ENCODE measurements at regions not wholly inside any gene's neighbourhood (a gene's known extent, or its start where the extent isn't known, plus 50 kb on each side); places are given as distances from the start of the nearest gene placed in this dataset.
A peak's percentile ranks its signal among the peaks of the same experiment; 100 is the strongest.

GRCh38 chr12:107436836-107437235 is 248.8 kb upstream of the PWP1 start:
- Mint-ChIP-seq H3K9me3 (no peaks in the 10 kb centered on the region), H3K4me3 (no peak overlapping the region), H3K27ac (no peak overlapping the region), H3K36me3 (peaks cover 3% of the 10 kb centered on the region), H3K27me3 (no peaks in the 10 kb centered on the region), H3K4me1 (peaks cover 17 to 28% (median 21%) of the 10 kb centered on the region in 3 donors)
- H3K27me3 ChIP-seq (replicated peaks in 1 of 2; ENCODE audit: control insufficient read depth in 2 of 2, extremely low read depth in 1 of 2, insufficient read depth in 2 of 2, low read length in 1 of 2) = no peaks in the 10 kb centered on the region
- no peak for ATAC-seq (replicated peaks in 1 of 4)
- no peak for DNase-seq
- H3K4me3 ChIP-seq (ENCODE audit: control insufficient read depth in 1 of 2, extremely low read depth in 1 of 2, low read length in 1 of 2) = no peak overlapping the region
- H3K4me1 ChIP-seq (ENCODE audit: control insufficient read depth in 1 of 2, extremely low read depth in 1 of 2, insufficient read depth in 2 of 2, low read length in 2 of 2) = peaks cover 0 to 5% of the 10 kb centered on the region in 2 experiments
- ChIA-PET POLR2A (no interaction called here), CTCF (no interaction called here)
- H3K36me3 ChIP-seq (ENCODE audit: control insufficient read depth in 2 of 2, extremely low read depth in 1 of 2, insufficient read depth in 1 of 2, low read length in 1 of 2) = no peaks in the 10 kb centered on the region
- no peaks in the 10 kb centered on the region for H3K9me3 ChIP-seq
- no peak overlapping the region for H3K27ac ChIP-seq (ENCODE audit: low read length)
- no CpG with 5 or more reads among the region's 4 CpGs for WGBS (ENCODE audit: insufficient coverage)

- ChIA-PET POLR2A (no interaction called here), CTCF (no interaction called here)
- no peak for DNase-seq
- WGBS (ENCODE audit: insufficient coverage) = 88% methylated on average over 5 of the region's 6 CpGs
- no peak overlapping the region for H3K4me3 ChIP-seq (ENCODE audit: control insufficient read depth in 1 of 2, extremely low read depth in 1 of 2, low read length in 1 of 2)
- ATAC-seq (replicated peaks in 1 of 4) = no peak
- no peaks in the 10 kb centered on the region for H3K9me3 ChIP-seq
- H3K36me3 Mint-ChIP-seq = peaks cover 3% of the 10 kb centered on the region
- peaks cover 17 to 26% (median 19%) of the 10 kb centered on the region in 3 donors for H3K4me1 Mint-ChIP-seq
- H3K27me3 Mint-ChIP-seq = no peaks in the 10 kb centered on the region
- no peaks in the 10 kb centered on the region for H3K36me3 ChIP-seq (ENCODE audit: control insufficient read depth in 2 of 2, extremely low read depth in 1 of 2, insufficient read depth in 1 of 2, low read length in 1 of 2)
- no peaks in the 10 kb centered on the region for H3K27me3 ChIP-seq (replicated peaks in 1 of 2; ENCODE audit: control insufficient read depth in 2 of 2, extremely low read depth in 1 of 2, insufficient read depth in 2 of 2, low read length in 1 of 2)
- no peak overlapping the region for H3K4me3 Mint-ChIP-seq
- H3K27ac ChIP-seq (ENCODE audit: low read length) = no peak overlapping the region
- H3K4me1 ChIP-seq (ENCODE audit: control insufficient read depth in 1 of 2, extremely low read depth in 1 of 2, insufficient read depth in 2 of 2, low read length in 2 of 2) = peaks cover 0 to 5% of the 10 kb centered on the region in 2 experiments
- H3K9me3 Mint-ChIP-seq = no peaks in the 10 kb centered on the region
- H3K27ac Mint-ChIP-seq = no peak overlapping the region
Observed at GRCh38 chr12:107437954-107438353, 247.6 kb upstream of the PWP1 start.

DNA sequence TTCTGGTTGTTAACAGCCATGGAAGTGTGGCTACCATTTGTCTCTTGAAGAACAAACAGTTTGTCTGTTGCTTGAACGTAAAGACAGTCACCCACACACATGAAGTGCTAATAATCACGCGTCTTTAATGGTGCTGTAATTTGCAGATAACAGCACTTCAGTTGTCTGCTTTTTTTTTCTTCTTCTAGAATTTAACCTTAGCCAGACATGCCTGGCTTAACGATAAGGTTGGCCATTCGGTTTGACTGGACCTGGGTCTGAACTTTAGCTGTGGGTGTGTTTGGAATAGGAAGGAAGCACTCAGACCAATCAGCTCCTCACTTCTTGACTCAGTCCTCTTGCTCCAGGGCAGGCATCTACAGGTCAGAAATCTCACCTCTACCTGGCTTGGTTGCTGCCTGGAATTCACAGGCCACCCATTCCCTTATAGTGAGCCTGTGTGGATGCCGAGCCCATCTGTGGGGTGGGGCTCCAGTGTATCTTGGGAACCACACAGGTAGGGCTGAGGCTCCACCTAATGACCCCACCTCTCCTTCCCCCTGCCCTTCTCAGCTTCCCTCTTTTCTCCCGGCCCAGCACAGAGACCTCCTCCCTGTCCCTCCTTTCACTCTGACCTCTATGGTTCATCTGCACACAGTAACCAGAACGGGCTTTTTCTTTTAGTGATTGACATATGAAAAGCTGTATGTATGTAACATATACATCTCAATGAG is 246.4 kb upstream of the PWP1 start:
- no peaks in the 10 kb centered on the region for H3K9me3 ChIP-seq

DNA sequence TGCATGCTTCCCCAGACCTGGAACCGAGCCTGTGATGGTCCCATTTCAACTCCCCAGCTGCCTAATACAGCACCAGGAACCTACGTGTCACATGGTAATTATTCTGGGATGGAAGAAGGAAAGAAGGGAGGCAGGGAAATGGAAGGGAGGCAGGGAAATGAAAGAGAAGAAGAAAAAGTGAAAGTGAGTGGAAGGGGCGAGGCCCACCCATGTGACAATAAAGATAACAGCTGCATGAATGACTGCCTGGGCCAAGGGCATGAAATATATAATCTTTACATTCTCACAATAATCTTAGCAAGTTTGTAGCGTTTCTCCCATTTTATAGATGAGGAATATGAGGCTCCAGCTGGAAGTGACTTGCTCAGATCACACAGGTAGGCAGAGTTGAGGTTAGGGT is 245.0 kb upstream of the PWP1 start:
- Mint-ChIP-seq H3K4me3 (peak overlapping the region in 1 of 3 donors; percentile 45), H3K27ac (peak overlapping the region; percentile 13 to 55), H3K4me1 (peaks cover 20 to 37% (median 28%) of the 10 kb centered on the region in 3 donors), H3K36me3 (peaks cover 7% of the 10 kb centered on the region), H3K9me3 (no peaks in the 10 kb centered on the region), H3K27me3 (no peaks in the 10 kb centered on the region)
- ATAC-seq (replicated peaks in 1 of 4) (no peak), DNase-seq (no peak)
- ChIA-PET CTCF (no interaction called here), POLR2A (no interaction called here)
- Histone ChIP-seq H3K27me3 (replicated peaks in 1 of 2; ENCODE audit: control insufficient read depth in 2 of 2, extremely low read depth in 1 of 2, insufficient read depth in 2 of 2, low read length in 1 of 2) (no peaks in the 10 kb centered on the region), H3K36me3 (ENCODE audit: control insufficient read depth in 2 of 2, extremely low read depth in 1 of 2, insufficient read depth in 1 of 2, low read length in 1 of 2) (no peaks in the 10 kb centered on the region), H3K9me3 (no peaks in the 10 kb centered on the region), H3K4me3 (ENCODE audit: control insufficient read depth in 1 of 2, extremely low read depth in 1 of 2, low read length in 1 of 2) (no peak overlapping the region), H3K27ac (ENCODE audit: low read length) (no peak overlapping the region), H3K4me1 (ENCODE audit: control insufficient read depth in 1 of 2, extremely low read depth in 1 of 2, insufficient read depth in 2 of 2, low read length in 2 of 2) (peaks cover 0 to 5% of the 10 kb centered on the region in 2 experiments)
- WGBS (ENCODE audit: insufficient coverage) = no CpG with 5 or more reads among the region's 4 CpGs

More for the DNA sequence above, 246.4 kb upstream of the PWP1 start:
- H3K27ac ChIP-seq (ENCODE audit: low read length) = no peak overlapping the region
- WGBS (ENCODE audit: insufficient coverage) = 83% methylated on average over 2 of the region's 8 CpGs
- Mint-ChIP-seq H3K36me3 (peaks cover 3% of the 10 kb centered on the region), H3K27me3 (no peaks in the 10 kb centered on the region), H3K4me1 (peaks cover 17 to 31% (median 24%) of the 10 kb centered on the region in 3 donors), H3K4me3 (no peak overlapping the region), H3K27ac (peak overlapping the region; percentile 17 to 55), H3K9me3 (no peaks in the 10 kb centered on the region)
- peaks cover 0 to 5% of the 10 kb centered on the region in 2 experiments for H3K4me1 ChIP-seq (ENCODE audit: control insufficient read depth in 1 of 2, extremely low read depth in 1 of 2, insufficient read depth in 2 of 2, low read length in 2 of 2)
- H3K4me3 ChIP-seq (ENCODE audit: control insufficient read depth in 1 of 2, extremely low read depth in 1 of 2, low read length in 1 of 2) = no peak overlapping the region
- DNase-seq (no peak), ATAC-seq (replicated peaks in 1 of 4) (no peak)
- ChIA-PET CTCF (no interaction called here), POLR2A (no interaction called here)
- H3K36me3 ChIP-seq (ENCODE audit: control insufficient read depth in 2 of 2, extremely low read depth in 1 of 2, insufficient read depth in 1 of 2, low read length in 1 of 2) = no peaks in the 10 kb centered on the region
- no peaks in the 10 kb centered on the region for H3K27me3 ChIP-seq (replicated peaks in 1 of 2; ENCODE audit: control insufficient read depth in 2 of 2, extremely low read depth in 1 of 2, insufficient read depth in 2 of 2, low read length in 1 of 2)

GRCh38 chr12:107441665-107442300 is 243.8 kb upstream of the PWP1 start:
- Histone ChIP-seq H3K9me3 (no peaks in the 10 kb centered on the region), H3K36me3 (ENCODE audit: control insufficient read depth in 2 of 2, extremely low read depth in 1 of 2, insufficient read depth in 1 of 2, low read length in 1 of 2) (no peaks in the 10 kb centered on the region), H3K4me1 (ENCODE audit: control insufficient read depth in 1 of 2, extremely low read depth in 1 of 2, insufficient read depth in 2 of 2, low read length in 2 of 2) (peaks cover 0 to 5% of the 10 kb centered on the region in 2 experiments), H3K27ac (ENCODE audit: low read length) (no peak overlapping the region), H3K4me3 (ENCODE audit: control insufficient read depth in 1 of 2, extremely low read depth in 1 of 2, low read length in 1 of 2) (no peak overlapping the region), H3K27me3 (replicated peaks in 1 of 2; ENCODE audit: control insufficient read depth in 2 of 2, extremely low read depth in 1 of 2, insufficient read depth in 2 of 2, low read length in 1 of 2) (no peaks in the 10 kb centered on the region)
- peaks cover 27 to 37% (median 28%) of the 10 kb centered on the region in 3 donors for H3K4me1 Mint-ChIP-seq
- H3K27me3 Mint-ChIP-seq = no peaks in the 10 kb centered on the region
- CTCF ChIA-PET = no interaction called here
- DNase-seq (peak in 4 of 35 experiments; percentile 4 to 28 (median 5)), ATAC-seq (replicated peaks in 1 of 4) (peak in 3 of 4 experiments; percentile 55 to 79 (median 57))
- peak overlapping the region; percentile 34 to 62 (median 55) for H3K4me3 Mint-ChIP-seq
- H3K27ac Mint-ChIP-seq = peak overlapping the region; percentile 49 to 68
- POLR2A ChIA-PET = interaction anchor here in 1 of 2 donors (0.7 kb wide), 1 partner anchor 19 kb away, joined by 8 read pairs; no protein-coding TSS in a partner anchor
- no peaks in the 10 kb centered on the region for H3K9me3 Mint-ChIP-seq
- WGBS (ENCODE audit: insufficient coverage) = 76% methylated on average over 4 of the region's 8 CpGs
- H3K36me3 Mint-ChIP-seq = peaks cover 9% of the 10 kb centered on the region

DNA sequence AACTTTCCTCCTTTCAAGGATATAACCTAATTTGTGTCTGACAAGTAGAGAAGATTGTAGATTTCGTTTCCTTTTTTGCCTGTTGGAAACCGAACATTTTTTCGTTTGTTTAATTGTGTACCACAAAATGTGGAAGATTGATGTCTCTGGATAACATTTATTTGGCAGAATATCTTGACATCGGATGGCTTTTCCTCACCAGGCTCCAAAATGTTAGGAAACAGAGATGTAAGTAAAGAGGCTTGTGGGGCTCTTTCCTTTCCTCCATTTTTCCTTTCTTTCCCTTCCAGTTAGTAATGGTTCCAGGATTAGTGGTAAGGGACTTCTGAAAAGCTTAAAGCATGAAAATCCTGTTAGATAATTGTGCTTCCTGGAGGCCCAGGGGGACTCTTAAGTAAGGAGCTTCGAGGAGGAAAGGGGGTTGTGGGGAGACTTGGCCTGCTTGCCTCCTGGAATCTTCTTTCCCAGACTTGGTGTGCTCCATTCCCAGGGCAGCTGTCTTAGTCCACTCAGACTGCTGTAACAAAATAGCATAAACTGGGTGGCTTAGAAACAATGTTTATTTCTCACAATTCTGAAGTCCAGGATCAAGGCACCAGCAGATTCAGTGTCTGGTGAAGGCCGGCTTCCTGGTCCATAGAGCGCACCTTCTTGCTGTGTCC is 243.1 kb upstream of the PWP1 start:
- Histone ChIP-seq H3K27me3 (replicated peaks in 1 of 2; ENCODE audit: control insufficient read depth in 2 of 2, extremely low read depth in 1 of 2, insufficient read depth in 2 of 2, low read length in 1 of 2) (no peaks in the 10 kb centered on the region), H3K27ac (ENCODE audit: low read length) (no peak overlapping the region), H3K4me3 (ENCODE audit: control insufficient read depth in 1 of 2, extremely low read depth in 1 of 2, low read length in 1 of 2) (no peak overlapping the region), H3K4me1 (ENCODE audit: control insufficient read depth in 1 of 2, extremely low read depth in 1 of 2, insufficient read depth in 2 of 2, low read length in 2 of 2) (peaks cover 0 to 5% of the 10 kb centered on the region in 2 experiments), H3K9me3 (no peaks in the 10 kb centered on the region), H3K36me3 (ENCODE audit: control insufficient read depth in 2 of 2, extremely low read depth in 1 of 2, insufficient read depth in 1 of 2, low read length in 1 of 2) (no peaks in the 10 kb centered on the region)
- ChIA-PET POLR2A (no interaction called here), CTCF (no interaction called here)
- peaks cover 27 to 37% (median 28%) of the 10 kb centered on the region in 3 donors for H3K4me1 Mint-ChIP-seq
- DNase-seq = no peak
- H3K4me3 Mint-ChIP-seq = peak overlapping the region; percentile 34 to 62 (median 55)
- H3K27me3 Mint-ChIP-seq = no peaks in the 10 kb centered on the region
- peak overlapping the region; percentile 49 to 68 for H3K27ac Mint-ChIP-seq
- ATAC-seq (replicated peaks in 1 of 4) = no peak
- peaks cover 9% of the 10 kb centered on the region for H3K36me3 Mint-ChIP-seq
- no peaks in the 10 kb centered on the region for H3K9me3 Mint-ChIP-seq
- WGBS (ENCODE audit: insufficient coverage) = 100% methylated on average over 3 of the region's 7 CpGs

Measured in T-cell (primary cell).